Activated CD4-positive, alpha-beta T cell treated with anti-CD3 and anti-CD28 coated beads, Interleukin-2, amount 50 U/mL, for 1 hour (primary cell): ENCODE measurements at regions not wholly inside any gene's neighbourhood (a gene's known extent, or its start where the extent isn't known, plus 50 kb on each side); places are given as distances from the start of the nearest gene placed in this dataset.
"Not testable (repeated sequence)": the region's sequence is repeated elsewhere in the genome, so short reads cannot be mapped to it uniquely, and the experiment has no call there.

Experiments used
- DNase-seq: peaks from one replicate; pipeline ENCODE4 v3.0.0-alpha.2; 2020

DNA sequence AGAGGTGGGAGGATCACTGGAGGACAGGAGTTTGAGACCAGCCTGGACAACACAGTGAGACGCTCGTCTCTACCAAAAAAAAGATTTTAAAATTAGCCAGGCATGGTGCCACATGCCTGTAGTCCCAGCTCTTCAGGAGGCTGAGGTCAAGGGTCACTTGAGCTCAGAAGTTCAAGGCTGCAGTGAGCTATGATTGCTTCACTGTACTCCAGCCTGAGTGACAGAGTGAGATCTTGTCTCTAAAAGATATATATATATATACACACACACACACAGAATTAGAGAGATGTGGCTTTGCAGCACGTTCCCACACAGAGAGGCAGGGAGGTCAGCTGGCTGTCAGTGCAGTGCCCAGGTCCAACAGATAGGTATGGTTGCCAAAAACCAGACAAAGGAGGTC, 363.4 kb downstream of the BCL2L11 start:
- not testable (repeated sequence) for DNase-seq

GRCh38 chr2:111485895-111486294, 365.2 kb downstream of the BCL2L11 start:
- not testable (repeated sequence) for DNase-seq

GRCh38 chr2:111488451-111488850, 367.7 kb downstream of the BCL2L11 start:
- not testable (repeated sequence) for DNase-seq

- DNase-seq: not testable (repeated sequence)
Measured at GRCh38 chr2:111489460-111489859, 368.7 kb downstream of the BCL2L11 start.

DNA sequence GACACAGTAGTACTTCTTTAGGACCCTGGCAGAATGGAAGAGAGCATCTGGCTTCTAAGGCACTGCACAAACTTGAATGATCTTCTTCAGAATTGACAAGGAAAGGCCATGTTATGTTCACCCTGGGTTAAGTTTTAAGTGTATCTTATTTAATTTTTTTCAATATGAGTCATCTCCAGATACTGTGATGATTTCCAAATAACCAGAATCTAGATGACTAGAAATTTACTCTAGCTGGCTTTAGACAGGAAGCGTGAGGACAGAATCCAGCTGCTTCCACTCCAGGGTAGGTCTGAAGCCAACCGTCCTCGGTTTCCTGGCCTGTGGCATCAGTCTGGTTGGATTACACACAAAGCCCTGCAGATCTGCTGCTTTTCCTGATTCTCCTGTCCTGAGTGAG, 370.5 kb downstream of the BCL2L11 start:
- DNase-seq: not testable (repeated sequence)

- DNase-seq: not testable (repeated sequence)
Measured at GRCh38 chr2:111491614-111492013, 370.9 kb downstream of the BCL2L11 start.

GRCh38 chr2:111492995-111493719, 372.4 kb downstream of the BCL2L11 start:
- DNase-seq: not testable (repeated sequence)

- not testable (repeated sequence) for DNase-seq
Measured at GRCh38 chr2:111493720-111494078, 373.0 kb downstream of the BCL2L11 start.

DNA sequence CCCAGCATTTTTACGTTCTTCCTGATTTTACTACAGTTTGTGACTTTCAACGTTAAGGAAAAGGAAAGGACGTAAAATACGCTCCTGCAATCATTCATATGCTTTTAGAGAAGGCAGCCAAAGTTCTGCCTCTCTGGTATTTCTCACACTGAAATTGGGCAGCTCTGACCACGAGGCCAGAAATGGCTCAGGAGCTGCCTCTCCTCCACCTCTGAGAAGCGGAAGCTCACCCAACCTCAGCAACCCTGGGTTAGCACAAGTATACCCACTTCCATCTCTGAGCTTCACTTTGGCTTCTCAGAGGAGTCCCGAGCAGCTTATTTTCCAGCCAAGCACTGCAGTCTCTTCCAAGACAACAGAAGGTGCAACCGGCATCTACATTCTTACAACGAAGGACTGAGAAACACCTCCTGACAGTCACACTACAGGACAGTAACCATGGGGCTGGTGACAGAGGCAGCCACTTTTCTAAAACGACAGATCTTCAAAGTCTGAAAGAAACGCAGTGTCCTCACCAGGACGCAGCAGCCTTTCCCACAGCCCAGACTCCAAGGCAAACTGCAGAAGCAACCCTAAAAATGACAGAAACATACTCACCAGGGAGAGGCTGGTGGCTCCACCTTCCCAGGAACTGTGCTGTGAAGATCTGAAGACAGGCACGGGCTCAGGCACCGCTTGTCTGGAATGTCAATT, 373.7 kb downstream of the BCL2L11 start:
- DNase-seq: not testable (repeated sequence)

GRCh38 chr2:111494981-111495315, 374.2 kb downstream of the BCL2L11 start:
- not testable (repeated sequence) for DNase-seq

DNA sequence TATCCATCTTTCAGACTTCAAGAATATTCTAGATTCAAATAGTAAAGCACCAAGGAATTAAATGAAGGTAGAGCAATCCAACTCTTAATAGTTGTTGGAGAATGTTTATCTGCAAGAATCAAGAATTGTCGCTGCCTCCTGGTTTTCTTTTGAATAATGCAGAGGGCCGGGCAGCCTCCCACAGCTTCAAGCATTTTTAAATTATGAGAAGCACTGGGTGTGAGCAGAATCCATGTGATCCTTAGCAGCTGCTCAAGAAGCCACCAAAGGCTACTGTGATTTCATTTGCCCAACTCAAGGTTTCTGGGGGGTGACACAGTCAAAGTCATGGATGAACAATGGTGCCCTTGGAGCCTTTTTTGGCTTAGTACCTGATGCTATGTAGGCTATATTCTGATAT, 374.9 kb downstream of the BCL2L11 start:
- not testable (repeated sequence) for DNase-seq

DNA sequence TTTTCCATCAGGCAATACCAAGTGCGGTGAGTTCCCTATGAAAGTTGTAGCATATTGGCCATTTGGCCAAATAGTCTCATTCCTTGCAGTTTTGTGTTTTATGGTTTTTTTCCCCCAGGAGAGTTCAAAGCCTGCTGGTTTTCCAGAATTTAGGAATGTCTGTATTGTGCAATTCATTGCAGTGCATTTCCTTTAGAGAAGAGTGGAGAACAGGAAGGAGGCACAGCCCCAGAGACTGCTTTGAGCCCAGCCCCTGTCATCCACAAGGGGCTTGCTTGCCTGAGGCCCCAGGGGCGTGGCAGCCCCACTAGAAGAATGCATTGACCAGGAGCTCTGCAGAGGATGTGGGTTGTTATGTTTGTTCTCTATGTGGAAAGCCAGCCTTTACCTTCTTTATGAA, 375.5 kb downstream of the BCL2L11 start:
- DNase-seq: not testable (repeated sequence)

- DNase-seq: not testable (repeated sequence)
Measured at GRCh38 chr2:111496860-111497259, 376.1 kb downstream of the BCL2L11 start.

DNA sequence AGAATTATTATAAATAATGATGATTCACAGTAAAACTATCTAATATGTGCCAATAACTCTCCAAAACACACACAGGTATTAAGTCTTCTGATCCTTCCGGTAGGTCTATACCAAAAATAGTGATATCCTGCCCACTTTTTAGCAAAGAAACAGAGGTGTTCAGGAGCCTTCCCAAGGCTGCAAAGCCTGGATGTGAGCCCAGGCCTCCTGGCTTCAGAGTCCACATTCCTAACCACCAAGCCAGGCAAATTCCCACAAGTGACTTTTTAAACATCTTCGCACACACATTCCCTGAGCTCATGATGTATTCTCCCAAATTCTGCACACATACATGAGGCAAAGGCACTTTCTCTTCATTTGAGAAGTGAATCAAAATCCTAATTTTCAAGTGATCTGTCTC, 376.6 kb downstream of the BCL2L11 start:
- not testable (repeated sequence) for DNase-seq

GRCh38 chr2:111500536-111501062, 379.9 kb downstream of the BCL2L11 start:
- DNase-seq: not testable (repeated sequence)

GRCh38 chr2:111503844-111504570, 380.0 kb downstream of the ANAPC1 start:
- not testable (repeated sequence) for DNase-seq

DNA sequence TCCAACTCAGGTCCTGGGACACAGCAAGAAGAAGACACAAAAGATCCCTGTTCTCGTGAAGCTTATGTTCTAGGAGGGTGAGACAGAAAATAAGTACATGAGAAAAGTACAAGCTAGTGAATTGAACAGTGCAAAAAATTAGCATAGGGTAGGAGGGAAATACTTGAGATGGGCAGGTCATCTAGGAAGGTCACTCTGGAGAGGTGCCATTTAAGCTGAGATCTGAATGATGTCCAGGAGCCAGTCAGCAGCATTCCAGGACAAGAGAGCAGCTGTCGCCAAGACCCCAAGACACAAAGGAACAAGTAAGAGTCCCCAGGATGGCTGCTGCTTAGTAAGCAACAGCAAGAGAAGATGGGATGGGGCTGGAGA, 379.4 kb downstream of the ANAPC1 start:
- DNase-seq: not testable (repeated sequence)

DNA sequence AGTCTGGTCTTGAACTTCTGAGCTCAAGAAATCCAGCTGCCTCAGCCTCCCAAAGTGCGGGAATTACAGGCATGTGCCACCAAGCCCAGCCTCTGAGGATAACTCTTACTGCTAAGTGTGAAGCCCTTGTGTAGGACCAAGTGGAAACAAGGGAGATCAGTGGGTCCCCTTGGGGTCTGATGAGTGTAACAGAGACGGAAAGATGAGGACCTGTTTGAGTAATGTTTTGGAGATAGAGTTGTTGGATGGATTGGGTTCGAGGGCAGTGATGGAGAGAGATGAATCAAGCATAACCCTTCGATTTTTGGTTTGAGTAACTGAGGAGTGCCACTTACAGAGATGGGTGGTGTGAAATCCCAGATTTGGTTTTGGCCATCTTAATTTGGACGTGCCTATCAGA, 378.7 kb downstream of the ANAPC1 start:
- not testable (repeated sequence) for DNase-seq

GRCh38 chr2:111506936-111507335, 377.1 kb downstream of the ANAPC1 start:
- not testable (repeated sequence) for DNase-seq

GRCh38 chr2:111509225-111509869, 374.6 kb downstream of the ANAPC1 start:
- not testable (repeated sequence) for DNase-seq

DNA sequence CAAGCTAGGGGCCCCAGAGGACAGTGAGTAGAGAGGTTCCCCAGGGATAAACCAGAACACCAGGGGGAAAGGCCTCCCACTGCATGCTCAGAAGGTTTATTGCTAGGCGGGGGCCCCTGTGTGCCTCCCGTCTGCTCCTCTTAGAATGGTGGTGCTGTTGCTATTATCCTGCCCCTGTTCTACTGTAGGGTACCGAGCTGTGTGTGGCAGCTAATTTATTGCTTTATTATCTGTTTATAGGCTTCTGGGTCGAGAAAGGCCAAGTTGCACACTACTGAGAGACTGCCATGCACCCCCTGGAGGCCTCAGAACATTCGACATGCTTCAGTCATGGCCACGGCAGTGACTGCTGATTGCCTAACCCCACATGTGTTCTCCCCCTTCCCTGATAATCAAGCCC, 373.6 kb downstream of the ANAPC1 start:
- not testable (repeated sequence) for DNase-seq

DNA sequence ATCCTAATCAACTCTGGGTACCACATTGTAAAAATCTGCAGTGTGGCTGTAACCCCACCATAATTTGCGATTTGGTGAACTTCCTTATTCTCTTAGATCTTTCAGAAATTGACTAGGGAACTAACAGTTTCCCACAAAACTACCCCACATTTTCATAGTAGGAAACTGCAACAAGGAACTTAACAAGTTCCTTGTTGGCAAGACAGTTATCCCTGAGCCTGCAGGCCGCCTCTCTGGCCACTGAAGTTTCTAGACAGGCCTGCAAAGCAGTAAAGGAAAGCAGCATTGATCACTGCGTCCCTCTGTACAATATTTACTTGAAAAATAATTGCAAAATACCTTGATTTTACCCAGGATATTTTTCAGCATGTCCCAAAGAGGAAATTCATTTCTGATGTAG, 372.9 kb downstream of the ANAPC1 start:
- DNase-seq: not testable (repeated sequence)

DNA sequence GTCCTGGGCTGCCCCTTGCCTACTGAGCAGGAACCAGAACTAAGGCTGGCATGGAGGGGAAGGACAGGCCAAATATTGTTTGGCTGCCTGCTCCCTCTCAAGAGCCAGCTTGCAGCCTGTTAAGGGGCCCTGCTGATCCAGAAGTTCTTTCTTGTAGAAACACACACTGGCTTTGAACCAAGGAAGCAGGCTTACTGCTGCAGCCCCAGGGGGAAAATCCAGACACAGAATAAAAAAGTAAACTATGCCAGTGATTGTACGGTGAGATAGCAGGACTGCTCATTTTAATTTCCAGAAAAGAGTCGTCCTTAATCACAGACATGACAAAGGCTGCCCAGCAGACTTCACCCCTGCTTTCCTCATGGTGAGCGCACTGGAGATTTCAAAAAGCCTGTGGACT, 371.6 kb downstream of the ANAPC1 start:
- not testable (repeated sequence) for DNase-seq
